Activated naive CD4-positive, alpha-beta T cell treated with anti-CD3 and anti-CD28 coated beads, Interleukin-2, amount 50 U/mL, for 24 hours (primary cell): ENCODE measurements at regions not wholly inside any gene's neighbourhood (a gene's known extent, or its start where the extent isn't known, plus 50 kb on each side); places are given as distances from the start of the nearest gene placed in this dataset.
"Not testable (repeated sequence)": the region's sequence is repeated elsewhere in the genome, so short reads cannot be mapped to it uniquely, and the experiment has no call there.

Experiments used
- H3K27ac Mint-ChIP-seq: one replicate; pipeline ENCODE4 v1.8.0; 2021; ENCODE audit warnings: mild to moderate bottlenecking, mixed read lengths
- H3K27me3 Mint-ChIP-seq: one replicate; pipeline ENCODE4 v1.8.0; 2021; ENCODE audit warnings: mixed read lengths
- H3K36me3 Mint-ChIP-seq: one replicate; pipeline ENCODE4 v1.8.0; 2021; ENCODE audit warnings: mixed read lengths
- H3K4me1 Mint-ChIP-seq: one replicate; pipeline ENCODE4 v1.8.0; 2021; ENCODE audit warnings: mixed read lengths
- H3K4me3 Mint-ChIP-seq: one replicate; pipeline ENCODE4 v1.8.0; 2021; ENCODE audit warnings: mild to moderate bottlenecking, mixed read lengths
- H3K9me3 Mint-ChIP-seq: one replicate; pipeline ENCODE4 v1.8.0; 2021; ENCODE audit warnings: mixed read lengths

DNA sequence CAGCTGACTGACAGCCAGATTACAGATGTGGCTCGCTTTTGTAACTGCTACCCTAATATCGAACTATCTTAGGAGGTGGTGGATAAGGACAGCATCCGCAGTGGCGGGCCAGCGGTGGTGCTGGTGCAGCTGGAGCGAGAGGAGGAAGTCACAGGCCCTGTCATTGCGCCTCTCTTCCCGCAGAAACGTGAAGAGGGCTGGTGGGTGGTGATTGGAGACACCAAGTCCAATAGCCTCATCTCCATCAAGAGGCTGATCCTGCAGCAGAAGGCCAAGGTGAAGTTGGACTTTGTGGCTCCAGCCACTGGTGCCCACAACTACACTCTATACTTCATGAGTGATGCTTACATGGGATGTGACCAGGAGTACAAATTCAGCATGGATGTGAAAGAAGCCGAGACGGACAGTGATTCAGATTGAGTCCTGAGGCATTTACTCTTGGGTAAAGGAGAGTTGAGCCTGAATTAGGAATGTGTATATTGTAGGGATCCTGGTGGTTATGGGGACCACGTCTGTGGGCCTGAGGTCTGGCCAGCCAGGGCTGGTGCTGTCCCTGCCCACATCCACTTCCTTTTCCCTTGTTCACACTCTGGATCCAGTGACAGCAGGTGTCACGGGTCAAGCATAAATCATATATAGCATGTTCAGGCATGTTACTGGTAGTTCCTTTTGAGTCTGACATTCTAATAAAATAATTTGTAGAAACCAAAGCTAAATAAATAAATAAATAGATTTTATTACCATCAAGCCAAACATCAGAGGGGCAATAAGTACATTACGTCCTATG lies 89.0 kb upstream of the SMURF2 start:
- no peaks in the 10 kb centered on the region for H3K4me1 Mint-ChIP-seq
- peaks cover 15% of the 10 kb centered on the region for H3K36me3 Mint-ChIP-seq
- no peak overlapping the region for H3K27ac Mint-ChIP-seq
- H3K27me3 Mint-ChIP-seq: no peaks in the 10 kb centered on the region
- no peaks in the 10 kb centered on the region for H3K9me3 Mint-ChIP-seq
- H3K4me3 Mint-ChIP-seq: no peak overlapping the region

DNA sequence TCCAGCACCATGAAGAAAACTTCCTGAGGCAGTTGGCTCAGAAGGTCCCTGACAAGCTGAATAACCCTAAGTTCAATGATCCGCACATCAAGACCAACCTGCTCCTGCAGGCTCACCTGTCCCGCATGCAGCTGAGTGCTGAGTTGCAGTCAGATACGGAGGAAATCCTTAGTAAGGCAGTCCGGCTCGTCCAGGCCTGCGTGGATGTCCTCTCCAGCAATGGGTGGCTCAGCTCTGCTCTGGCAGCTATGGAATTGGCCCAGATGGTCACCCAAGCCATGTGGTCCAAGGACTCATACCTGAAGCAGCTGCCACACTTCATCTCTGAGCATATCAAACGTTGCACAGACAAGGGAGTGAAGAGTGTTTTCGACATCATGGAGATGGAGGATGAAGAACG lies 88.4 kb upstream of the SMURF2 start:
- peaks cover 12% of the 10 kb centered on the region for H3K36me3 Mint-ChIP-seq
- no peak overlapping the region for H3K27ac Mint-ChIP-seq
- no peak overlapping the region for H3K4me3 Mint-ChIP-seq
- H3K9me3 Mint-ChIP-seq: no peaks in the 10 kb centered on the region
- no peaks in the 10 kb centered on the region for H3K27me3 Mint-ChIP-seq
- H3K4me1 Mint-ChIP-seq: no peaks in the 10 kb centered on the region

GRCh38 chr17:64749306-64749705 lies 87.2 kb upstream of the SMURF2 start:
- H3K4me3 Mint-ChIP-seq: no peak overlapping the region
- no peaks in the 10 kb centered on the region for H3K9me3 Mint-ChIP-seq
- H3K27me3 Mint-ChIP-seq: no peaks in the 10 kb centered on the region
- H3K36me3 Mint-ChIP-seq: peaks cover 10% of the 10 kb centered on the region
- H3K4me1 Mint-ChIP-seq: no peaks in the 10 kb centered on the region
- no peak overlapping the region for H3K27ac Mint-ChIP-seq

- H3K36me3 Mint-ChIP-seq: peaks cover 6% of the 10 kb centered on the region
- H3K27me3 Mint-ChIP-seq: no peaks in the 10 kb centered on the region
- H3K9me3 Mint-ChIP-seq: no peaks in the 10 kb centered on the region
- no peak overlapping the region for H3K4me3 Mint-ChIP-seq
- H3K4me1 Mint-ChIP-seq: no peaks in the 10 kb centered on the region
- H3K27ac Mint-ChIP-seq: no peak overlapping the region
These were observed 85.9 kb upstream of the SMURF2 start for GRCh38 chr17:64747938-64748540.

DNA sequence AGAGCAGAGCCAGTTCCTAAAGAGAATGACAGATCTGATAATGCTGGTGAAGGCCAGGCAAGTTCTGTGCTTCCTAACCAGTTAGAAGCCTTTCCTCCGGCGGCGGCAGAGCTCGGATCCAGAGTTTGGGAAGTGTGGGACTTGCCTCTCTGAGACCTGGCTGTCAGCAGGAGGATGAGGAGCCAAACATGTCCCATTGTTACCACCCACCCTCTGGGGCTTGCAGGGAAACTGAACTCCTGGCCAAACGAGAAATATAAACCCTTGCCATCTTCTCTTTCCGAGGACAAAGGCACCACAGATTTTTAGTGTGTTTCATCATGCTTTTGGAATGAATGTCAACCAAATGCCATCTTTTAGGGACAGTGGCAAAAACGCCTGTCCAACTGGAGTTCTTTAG lies 80.2 kb upstream of the SMURF2 start:
- H3K9me3 Mint-ChIP-seq: no peaks in the 10 kb centered on the region
- no peaks in the 10 kb centered on the region for H3K27me3 Mint-ChIP-seq
- peaks cover 8% of the 10 kb centered on the region for H3K4me1 Mint-ChIP-seq
- no peak overlapping the region for H3K27ac Mint-ChIP-seq
- H3K4me3 Mint-ChIP-seq: no peak overlapping the region
- no peaks in the 10 kb centered on the region for H3K36me3 Mint-ChIP-seq

DNA sequence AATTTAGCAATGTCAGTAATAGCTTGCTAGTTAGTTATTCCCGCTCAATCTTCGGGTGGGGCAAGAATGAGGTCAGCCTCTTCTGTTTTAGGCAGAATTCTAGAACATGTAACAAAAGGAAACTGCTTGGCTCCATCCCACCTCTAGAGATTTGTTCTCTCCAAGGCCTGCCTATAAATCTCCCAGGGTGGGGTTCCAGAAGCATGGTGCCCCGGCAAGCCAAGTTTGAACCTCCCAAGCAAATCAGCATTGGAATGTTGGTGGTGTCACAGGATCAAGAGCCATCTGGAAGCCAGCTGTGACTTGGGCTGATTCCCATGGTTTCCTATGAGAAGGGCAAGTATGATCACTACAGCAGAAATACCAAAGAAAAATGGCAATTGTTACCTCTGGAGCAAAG lies 79.8 kb upstream of the SMURF2 start:
- not testable (repeated sequence) for H3K9me3 Mint-ChIP-seq, H3K27me3 Mint-ChIP-seq, H3K4me3 Mint-ChIP-seq, H3K27ac Mint-ChIP-seq, H3K36me3 Mint-ChIP-seq
- H3K4me1 Mint-ChIP-seq: peaks cover 12% of the 10 kb centered on the region

DNA sequence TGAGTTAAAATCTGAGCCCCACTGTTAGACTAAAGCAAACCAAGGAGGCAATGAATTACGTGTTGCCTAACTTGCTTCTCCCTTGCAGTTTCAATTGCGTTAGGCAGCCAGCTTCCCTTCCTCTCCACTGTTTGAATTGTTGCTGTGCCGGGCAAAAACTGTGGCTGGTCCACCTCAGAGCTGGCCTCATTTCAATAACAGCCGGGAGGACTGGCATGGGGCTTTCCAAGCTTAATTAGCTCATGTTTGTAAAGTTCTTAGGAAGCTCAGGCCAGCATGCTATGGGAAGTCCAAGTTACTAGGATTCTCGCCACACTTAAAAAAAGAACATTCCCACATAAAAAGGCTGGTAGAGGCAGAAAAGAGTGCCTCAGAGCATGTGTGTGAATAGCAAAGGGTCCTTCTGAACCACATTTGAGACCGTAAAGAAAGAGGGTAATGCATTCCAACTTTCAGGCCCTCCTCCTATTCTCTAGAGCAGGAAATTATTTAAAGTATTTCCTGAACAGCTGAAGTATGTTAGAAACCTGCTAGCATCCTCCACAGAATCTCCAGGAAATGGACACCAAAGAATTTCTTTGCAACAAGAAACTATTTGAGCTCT lies 79.0 kb upstream of the SMURF2 start:
- no peak overlapping the region for H3K27ac Mint-ChIP-seq
- no peaks in the 10 kb centered on the region for H3K36me3 Mint-ChIP-seq
- H3K4me1 Mint-ChIP-seq: peaks cover 20% of the 10 kb centered on the region
- no peaks in the 10 kb centered on the region for H3K9me3 Mint-ChIP-seq
- no peak overlapping the region for H3K4me3 Mint-ChIP-seq
- H3K27me3 Mint-ChIP-seq: no peaks in the 10 kb centered on the region

DNA sequence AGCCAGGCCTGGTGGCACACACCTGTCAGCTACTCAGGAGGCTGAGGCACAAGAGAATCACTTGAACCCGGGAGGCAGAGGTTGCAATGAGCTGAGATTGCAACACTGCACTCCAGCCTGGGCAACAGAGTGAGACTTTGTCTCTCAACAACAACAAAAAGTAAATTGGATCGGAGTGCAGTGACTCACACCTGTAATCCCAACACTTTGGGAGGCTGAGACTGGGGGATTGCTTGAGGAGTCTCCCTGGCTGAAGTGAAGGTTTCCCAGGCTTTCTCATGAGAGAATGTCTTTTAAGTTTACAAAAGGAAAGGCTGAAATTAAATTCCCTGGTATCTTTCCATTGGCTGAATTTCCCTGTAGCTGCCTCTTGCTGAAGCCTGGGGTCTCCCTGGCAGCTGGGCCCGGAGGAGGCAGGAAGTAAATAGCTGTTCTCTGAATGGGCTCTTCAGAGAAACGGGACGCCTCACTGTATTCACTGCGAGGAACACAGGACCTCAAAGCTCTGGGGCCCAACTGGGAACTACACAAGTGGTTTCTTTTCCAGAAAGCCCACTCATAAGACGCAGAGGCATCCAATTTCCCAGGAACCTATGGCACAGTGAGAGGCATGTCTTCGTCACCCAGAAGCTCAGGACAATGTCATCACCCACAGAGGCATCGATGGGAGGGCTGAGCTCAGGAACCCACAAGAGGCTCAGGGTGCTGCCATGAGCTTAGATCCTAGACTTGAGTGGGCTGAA lies 77.4 kb upstream of the SMURF2 start:
- no peaks in the 10 kb centered on the region for H3K36me3 Mint-ChIP-seq
- no peak overlapping the region for H3K4me3 Mint-ChIP-seq
- peaks cover 20% of the 10 kb centered on the region for H3K4me1 Mint-ChIP-seq
- no peaks in the 10 kb centered on the region for H3K9me3 Mint-ChIP-seq
- no peaks in the 10 kb centered on the region for H3K27me3 Mint-ChIP-seq
- no peak overlapping the region for H3K27ac Mint-ChIP-seq

GRCh38 chr17:64736804-64737492 lies 74.8 kb upstream of the SMURF2 start:
- Mint-ChIP-seq H3K4me1 (peaks cover 20% of the 10 kb centered on the region), H3K4me3 (no peak overlapping the region), H3K27ac (no peak overlapping the region), H3K9me3 (no peaks in the 10 kb centered on the region), H3K27me3 (no peaks in the 10 kb centered on the region), H3K36me3 (no peaks in the 10 kb centered on the region)

DNA sequence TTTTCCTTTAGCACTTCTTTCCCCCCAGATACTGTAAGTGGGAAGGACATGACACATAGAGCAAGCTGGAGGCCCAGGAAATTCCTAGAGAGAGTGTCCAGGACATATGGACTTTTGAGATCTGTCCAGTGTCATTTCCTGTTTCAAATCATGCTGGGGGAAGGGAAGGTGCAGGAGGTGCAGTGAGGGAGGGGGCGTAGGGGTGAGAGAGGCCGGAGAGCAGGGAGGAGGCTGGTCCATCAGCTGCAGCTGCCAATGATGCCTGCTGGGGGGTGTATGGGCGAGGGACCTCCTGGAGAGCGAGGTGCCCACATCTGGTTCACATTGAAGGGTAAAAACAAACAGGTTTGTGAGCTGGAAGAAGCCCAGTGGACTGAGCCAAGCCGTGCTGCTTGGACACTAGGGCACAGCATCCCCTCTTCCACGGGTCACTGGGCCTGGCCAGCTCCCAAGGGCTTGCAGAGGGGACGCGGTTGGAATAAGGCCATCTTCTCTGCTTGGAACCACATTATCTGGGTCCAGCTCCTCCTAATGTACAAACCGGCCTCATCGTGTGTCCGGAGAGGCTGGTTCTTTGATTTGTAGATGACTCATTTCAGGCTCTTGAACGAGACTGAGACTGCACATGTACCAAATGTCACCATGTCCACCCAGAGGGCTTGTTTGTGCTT lies 70.4 kb upstream of the SMURF2 start:
- no peak overlapping the region for H3K4me3 Mint-ChIP-seq
- H3K36me3 Mint-ChIP-seq: no peaks in the 10 kb centered on the region
- no peaks in the 10 kb centered on the region for H3K9me3 Mint-ChIP-seq
- H3K27me3 Mint-ChIP-seq: no peaks in the 10 kb centered on the region
- H3K4me1 Mint-ChIP-seq: peaks cover 13% of the 10 kb centered on the region
- H3K27ac Mint-ChIP-seq: no peak overlapping the region

DNA sequence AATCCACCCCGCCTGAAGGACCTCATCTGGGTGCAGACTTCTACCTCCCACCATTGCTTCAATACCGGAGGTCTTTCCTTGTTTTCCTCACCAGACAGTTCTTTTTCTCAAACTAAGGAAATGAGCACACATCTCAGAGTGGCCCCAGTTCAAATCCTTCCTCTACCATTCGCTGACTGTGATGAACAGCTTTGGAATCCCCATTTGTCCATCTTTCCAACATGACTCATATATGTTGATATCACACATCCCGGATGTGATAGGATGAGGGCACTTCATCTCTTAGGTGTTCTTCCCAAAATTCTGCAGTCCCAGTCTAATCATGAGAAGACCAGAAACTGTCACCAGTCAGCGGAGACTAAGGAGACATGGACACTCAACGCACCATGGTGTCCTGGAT lies 67.9 kb upstream of the SMURF2 start:
- not testable (repeated sequence) for H3K4me1 Mint-ChIP-seq, H3K36me3 Mint-ChIP-seq, H3K9me3 Mint-ChIP-seq, H3K4me3 Mint-ChIP-seq, H3K27ac Mint-ChIP-seq, H3K27me3 Mint-ChIP-seq

GRCh38 chr17:64729201-64729600 lies 67.1 kb upstream of the SMURF2 start:
- Mint-ChIP-seq H3K4me1 (no peaks in the 10 kb centered on the region), H3K27ac (no peak overlapping the region), H3K4me3 (no peak overlapping the region), H3K36me3 (no peaks in the 10 kb centered on the region), H3K27me3 (no peaks in the 10 kb centered on the region), H3K9me3 (no peaks in the 10 kb centered on the region)

DNA sequence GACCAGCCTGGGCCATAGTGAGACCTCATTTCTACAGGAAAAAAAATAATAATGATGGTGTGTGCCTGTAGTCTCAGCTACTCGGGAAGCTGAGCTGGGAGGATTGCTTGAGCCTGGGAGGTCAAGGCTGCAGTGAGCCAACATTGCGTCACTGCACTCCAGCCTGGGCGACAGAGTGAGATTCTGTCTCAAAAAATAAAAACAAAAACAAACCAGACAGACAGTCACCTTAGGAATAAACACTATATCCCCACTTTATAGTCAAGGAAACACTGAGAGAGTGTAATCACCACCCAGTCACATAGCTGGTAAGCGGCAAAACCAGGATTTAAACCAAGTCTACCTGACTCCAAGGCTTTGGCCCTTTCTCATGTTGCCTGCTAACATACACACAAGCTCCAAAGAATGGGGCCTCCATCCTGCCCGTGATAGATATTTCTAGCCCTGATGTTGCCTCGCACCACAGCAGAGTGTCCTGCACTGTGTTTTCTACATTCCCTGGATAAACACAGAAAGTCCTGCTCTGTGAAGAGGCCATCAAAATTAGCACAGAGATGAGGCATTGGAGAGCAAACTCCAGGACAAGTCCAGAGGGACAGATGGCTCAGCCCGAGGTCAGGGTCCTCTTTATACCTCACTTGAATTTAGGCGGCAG lies 66.1 kb upstream of the SMURF2 start:
- Mint-ChIP-seq H3K27me3 (no peaks in the 10 kb centered on the region), H3K4me3 (no peak overlapping the region), H3K4me1 (no peaks in the 10 kb centered on the region), H3K36me3 (no peaks in the 10 kb centered on the region), H3K9me3 (no peaks in the 10 kb centered on the region), H3K27ac (no peak overlapping the region)

DNA sequence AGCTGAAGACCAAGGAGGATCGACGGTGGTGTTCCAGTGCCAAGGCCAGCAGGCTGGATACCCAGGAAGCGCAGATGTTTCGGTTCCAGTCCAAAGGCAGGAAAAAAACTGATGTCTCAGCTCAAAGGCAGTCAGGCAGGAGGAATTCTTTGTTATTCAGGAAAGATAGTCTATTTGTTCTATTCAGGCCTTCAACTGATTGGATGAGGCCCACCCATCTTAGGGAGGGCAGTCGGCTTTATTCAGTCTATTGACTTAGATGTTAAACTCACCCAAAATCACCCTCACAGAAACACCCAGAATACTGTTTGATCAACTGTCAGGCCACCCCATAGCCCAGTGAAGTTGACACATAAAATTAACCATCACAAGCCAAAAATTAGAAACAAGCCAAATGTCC lies 63.9 kb upstream of the SMURF2 start:
- not testable (repeated sequence) for H3K4me3 Mint-ChIP-seq, H3K27ac Mint-ChIP-seq, H3K27me3 Mint-ChIP-seq, H3K36me3 Mint-ChIP-seq, H3K4me1 Mint-ChIP-seq, H3K9me3 Mint-ChIP-seq

DNA sequence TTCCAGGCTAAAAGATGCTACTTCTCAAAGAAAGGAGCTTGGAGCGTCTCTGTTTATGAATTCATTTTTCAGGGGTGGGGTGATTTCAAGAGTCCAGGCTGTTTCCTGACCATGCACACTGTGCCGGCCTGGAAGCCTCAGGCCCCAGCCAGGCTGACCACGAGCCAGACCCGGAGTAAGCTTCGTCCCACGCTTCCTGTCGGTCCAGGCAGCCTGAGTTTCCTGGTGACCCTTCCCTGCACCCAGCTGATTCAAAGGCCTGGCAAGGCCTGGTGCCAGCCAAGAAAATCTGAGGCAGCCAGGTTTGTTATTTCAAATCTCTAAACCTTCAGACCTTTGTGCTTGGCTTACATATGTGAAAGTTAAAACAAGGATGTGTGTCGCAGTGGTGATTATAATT lies 62.1 kb upstream of the SMURF2 start:
- H3K27me3 Mint-ChIP-seq, H3K36me3 Mint-ChIP-seq, H3K9me3 Mint-ChIP-seq, H3K4me1 Mint-ChIP-seq, H3K4me3 Mint-ChIP-seq, H3K27ac Mint-ChIP-seq: not testable (repeated sequence)
